ENCODE measurements at regions not wholly inside any gene's neighbourhood (a gene's known extent, or its start where the extent isn't known, plus 50 kb on each side); places are given as distances from the start of the nearest gene placed in this dataset.

- H3K9me2 ChIP-seq (ENCODE audit: low read depth, low read length), result no peaks in the 10 kb centered on the region
- no peaks in the 10 kb centered on the region for H4K20me1 ChIP-seq (ENCODE audit: insufficient read depth, low read length)
- H3K27me3 ChIP-seq (ENCODE audit: insufficient read depth, low read length), result no peaks in the 10 kb centered on the region
- H3F3A ChIP-seq (ENCODE audit: insufficient read depth, low read length), result no peaks in the 10 kb centered on the region
- H3K36me3 ChIP-seq (ENCODE audit: insufficient read depth, low read length), result no peaks in the 10 kb centered on the region
- H2AFZ ChIP-seq (ENCODE audit: low read length), result no peak overlapping the region
- H3K4me3 ChIP-seq (ENCODE audit: low read depth, low read length, poor library complexity, severe bottlenecking), result no peak overlapping the region
- no peak overlapping the region for H3K9ac ChIP-seq (ENCODE audit: low read length)
- TF ChIP-seq EZH2 (IDR thresholded peaks at IDR 0.05; ENCODE audit: borderline replicate concordance, low read length), result no peak
- no peak for TF ChIP-seq CTCF (IDR thresholded peaks at IDR 0.05; ENCODE audit: low read length)
- H3K79me2 ChIP-seq (ENCODE audit: insufficient read depth, low read length), result no peaks in the 10 kb centered on the region
- H3K4me2 ChIP-seq (ENCODE audit: low read length), result no peak overlapping the region
- H3K27ac ChIP-seq (ENCODE audit: low read depth, low read length, poor library complexity, severe bottlenecking), result no peak overlapping the region
- no peaks in the 10 kb centered on the region for H3K9me3 ChIP-seq (ENCODE audit: low read length)
- H3K4me1 ChIP-seq (ENCODE audit: insufficient read depth, low read length, severe bottlenecking), result no peaks in the 10 kb centered on the region
Measured at GRCh38 chr1:117697220-117697781, 91.5 kb downstream of the TENT5C start.

- Histone ChIP-seq H2AFZ (ENCODE audit: low read length) (no peak overlapping the region), H3K4me1 (ENCODE audit: insufficient read depth, low read length, severe bottlenecking) (no peaks in the 10 kb centered on the region), H3F3A (ENCODE audit: insufficient read depth, low read length) (no peaks in the 10 kb centered on the region), H3K79me2 (ENCODE audit: insufficient read depth, low read length) (no peaks in the 10 kb centered on the region), H3K9ac (ENCODE audit: low read length) (no peak overlapping the region), H3K4me3 (ENCODE audit: low read depth, low read length, poor library complexity, severe bottlenecking) (no peak overlapping the region), H3K36me3 (ENCODE audit: insufficient read depth, low read length) (no peaks in the 10 kb centered on the region), H3K9me2 (ENCODE audit: low read depth, low read length) (no peaks in the 10 kb centered on the region), H3K27me3 (ENCODE audit: insufficient read depth, low read length) (no peaks in the 10 kb centered on the region), H3K9me3 (ENCODE audit: low read length) (no peaks in the 10 kb centered on the region), H3K27ac (ENCODE audit: low read depth, low read length, poor library complexity, severe bottlenecking) (no peak overlapping the region), H4K20me1 (ENCODE audit: insufficient read depth, low read length) (no peaks in the 10 kb centered on the region), H3K4me2 (ENCODE audit: low read length) (no peak overlapping the region)
- TF ChIP-seq CTCF (IDR thresholded peaks at IDR 0.05; ENCODE audit: low read length) (no peak), EZH2 (IDR thresholded peaks at IDR 0.05; ENCODE audit: borderline replicate concordance, low read length) (no peak)
Measured at GRCh38 chr1:117698398-117699160, 92.7 kb downstream of the TENT5C start.

- TF ChIP-seq EZH2 (IDR thresholded peaks at IDR 0.05; ENCODE audit: borderline replicate concordance, low read length), result no peak
- no peak for TF ChIP-seq CTCF (IDR thresholded peaks at IDR 0.05; ENCODE audit: low read length)
- Histone ChIP-seq H3K4me1 (ENCODE audit: insufficient read depth, low read length, severe bottlenecking) (no peaks in the 10 kb centered on the region), H3K4me2 (ENCODE audit: low read length) (no peak overlapping the region)
Measured at GRCh38 chr1:117699953-117700352, 94.1 kb downstream of the TENT5C start.

More at GRCh38 chr1:117699953-117700352, 94.1 kb downstream of the TENT5C start:
- Histone ChIP-seq H3K36me3 (ENCODE audit: insufficient read depth, low read length) (no peaks in the 10 kb centered on the region), H3K4me3 (ENCODE audit: low read depth, low read length, poor library complexity, severe bottlenecking) (no peak overlapping the region), H3K27ac (ENCODE audit: low read depth, low read length, poor library complexity, severe bottlenecking) (no peak overlapping the region), H3F3A (ENCODE audit: insufficient read depth, low read length) (no peaks in the 10 kb centered on the region), H2AFZ (ENCODE audit: low read length) (no peak overlapping the region), H3K27me3 (ENCODE audit: insufficient read depth, low read length) (no peaks in the 10 kb centered on the region), H4K20me1 (ENCODE audit: insufficient read depth, low read length) (no peaks in the 10 kb centered on the region), H3K9ac (ENCODE audit: low read length) (no peak overlapping the region), H3K79me2 (ENCODE audit: insufficient read depth, low read length) (no peaks in the 10 kb centered on the region), H3K9me3 (ENCODE audit: low read length) (no peaks in the 10 kb centered on the region), H3K9me2 (ENCODE audit: low read depth, low read length) (no peaks in the 10 kb centered on the region)
